GM19468 (cell line): ENCODE measurements at regions not wholly inside any gene's neighbourhood (a gene's known extent, or its start where the extent isn't known, plus 50 kb on each side); places are given as distances from the start of the nearest gene placed in this dataset.
"Not testable (repeated sequence)": the region's sequence is repeated elsewhere in the genome, so short reads cannot be mapped to it uniquely, and the experiment has no call there.

Experiments
- ATAC-seq: cut with Tn5 transposase; IDR thresholded peaks from one replicate; pipeline ENCODE4 v1.9.1; 2021; ENCODE audit warnings: mild to moderate bottlenecking, moderate library complexity, moderate number of reproducible peaks; ENCODE audit not compliant: unreplicated experiment; ENCODE audit errors: extremely low read depth

GRCh38 chr7:109549471-109550193 lies 980.0 kb downstream of the DNAJB9 start:
- no peak for ATAC-seq

GRCh38 chr7:109552017-109552416 lies 982.3 kb downstream of the DNAJB9 start:
- ATAC-seq: no peak

GRCh38 chr7:109577265-109577664 lies 1007.6 kb downstream of the DNAJB9 start:
- no peak for ATAC-seq

- ATAC-seq: no peak
Measured at GRCh38 chr7:109579901-109580300, 1010.2 kb downstream of the DNAJB9 start.

GRCh38 chr7:109582211-109582610 lies 1012.5 kb downstream of the DNAJB9 start:
- ATAC-seq: no peak

GRCh38 chr7:109596948-109597347 lies 1027.3 kb downstream of the DNAJB9 start:
- not testable (repeated sequence) for ATAC-seq

GRCh38 chr7:109611656-109612055 lies 1042.0 kb downstream of the DNAJB9 start:
- ATAC-seq: no peak

GRCh38 chr7:109616551-109617069 lies 1046.9 kb downstream of the DNAJB9 start:
- no peak for ATAC-seq

- no peak for ATAC-seq
Measured at GRCh38 chr7:109622320-109622719, 1052.6 kb downstream of the DNAJB9 start.

GRCh38 chr7:109632890-109633289 lies 1063.2 kb downstream of the DNAJB9 start:
- ATAC-seq: not testable (repeated sequence)

GRCh38 chr7:109635374-109635773 lies 1065.7 kb downstream of the DNAJB9 start:
- ATAC-seq: no peak

- no peak for ATAC-seq
Measured at GRCh38 chr7:109637428-109637990, 1067.8 kb downstream of the DNAJB9 start.

GRCh38 chr7:109638321-109638720 lies 1068.6 kb downstream of the DNAJB9 start:
- no peak for ATAC-seq

- no peak for ATAC-seq
Measured at GRCh38 chr7:109639561-109639960, 1069.9 kb downstream of the DNAJB9 start.

GRCh38 chr7:109641445-109641844 lies 1071.8 kb downstream of the DNAJB9 start:
- ATAC-seq: no peak

- no peak for ATAC-seq
Measured at GRCh38 chr7:109646124-109646523, 1076.5 kb downstream of the DNAJB9 start.

GRCh38 chr7:109646594-109646993 lies 1076.9 kb downstream of the DNAJB9 start:
- not testable (repeated sequence) for ATAC-seq

- not testable (repeated sequence) for ATAC-seq
Measured at GRCh38 chr7:109647263-109647662, 1077.6 kb downstream of the DNAJB9 start.

- ATAC-seq: no peak
Measured at GRCh38 chr7:109659261-109659660, 1089.6 kb downstream of the DNAJB9 start.

GRCh38 chr7:109660401-109660800 lies 1090.7 kb downstream of the DNAJB9 start:
- no peak for ATAC-seq

GRCh38 chr7:109663806-109664205 lies 1094.1 kb downstream of the DNAJB9 start:
- no peak for ATAC-seq

GRCh38 chr7:109687269-109687668 lies 1117.6 kb downstream of the DNAJB9 start:
- not testable (repeated sequence) for ATAC-seq
